HL-60 (cell line): ENCODE measurements at regions not wholly inside any gene's neighbourhood (a gene's known extent, or its start where the extent isn't known, plus 50 kb on each side); places are given as distances from the start of the nearest gene placed in this dataset.

ENCODE experiments used
- DNase-seq, 2 experiments: peaks; one replicate each; pipeline ENCODE4 v3.0.0-alpha.2; 2010 to 2020; ENCODE audit warnings: low read depth in 1 of 2, low spot score in 1 of 2
- H3K27ac ChIP-seq: fragments of 250-450 bp; sonication (Bioruptor Pico); replicated peaks from 2 replicates; pipeline ENCODE4 v1.5.1; 2020; ENCODE audit warnings: mild to moderate bottlenecking, moderate library complexity
- H3K27me3 ChIP-seq: fragments of 250-450 bp; sonication (Bioruptor Pico); 2 replicates; pipeline ENCODE4 v1.5.1; 2021; ENCODE audit warnings: mild to moderate bottlenecking, moderate library complexity; ENCODE audit not compliant: insufficient read depth, poor library complexity, severe bottlenecking
- H3K4me3 ChIP-seq: replicated peaks from 2 replicates; pipeline ENCODE4 v1.5.1; 2011; ENCODE audit warnings: mild to moderate bottlenecking, control low read depth, low read length; ENCODE audit not compliant: insufficient read depth
- GABPA ChIP-seq: IDR thresholded peaks from 2 replicates; pipeline ENCODE4 v1.6.1; 2012; ENCODE audit warnings: low read depth
- POLR2AphosphoS5 ChIP-seq: IDR thresholded peaks from 2 replicates; pipeline ENCODE4 v1.6.1; 2012; ENCODE audit warnings: low read depth
- REST ChIP-seq: IDR thresholded peaks from 2 replicates; pipeline ENCODE4 v1.6.1; 2012; ENCODE audit warnings: low read depth; ENCODE audit not compliant: insufficient replicate concordance
- SPI1 ChIP-seq: IDR thresholded peaks from 2 replicates; pipeline ENCODE4 v1.6.1; 2012; ENCODE audit warnings: low read depth, mild to moderate bottlenecking, borderline replicate concordance
- TF ChIP-seq, protein P1 (sequence below): IDR thresholded peaks from one replicate; pipeline ENCODE4 v1.5.1; 2011; ENCODE audit warnings: low read length, control low read depth, inconsistent platforms; ENCODE audit not compliant: insufficient read depth

GRCh38 chr20:17790296-17790695, 90.5 kb downstream of the BANF2 start:
- no peaks in the 10 kb centered on the region for H3K27me3 ChIP-seq
- no peak overlapping the region for H3K27ac ChIP-seq
- TF ChIP-seq POLR2AphosphoS5 (no peak), REST (no peak), SPI1 (no peak)
- TF ChIP-seq, protein P1, sequence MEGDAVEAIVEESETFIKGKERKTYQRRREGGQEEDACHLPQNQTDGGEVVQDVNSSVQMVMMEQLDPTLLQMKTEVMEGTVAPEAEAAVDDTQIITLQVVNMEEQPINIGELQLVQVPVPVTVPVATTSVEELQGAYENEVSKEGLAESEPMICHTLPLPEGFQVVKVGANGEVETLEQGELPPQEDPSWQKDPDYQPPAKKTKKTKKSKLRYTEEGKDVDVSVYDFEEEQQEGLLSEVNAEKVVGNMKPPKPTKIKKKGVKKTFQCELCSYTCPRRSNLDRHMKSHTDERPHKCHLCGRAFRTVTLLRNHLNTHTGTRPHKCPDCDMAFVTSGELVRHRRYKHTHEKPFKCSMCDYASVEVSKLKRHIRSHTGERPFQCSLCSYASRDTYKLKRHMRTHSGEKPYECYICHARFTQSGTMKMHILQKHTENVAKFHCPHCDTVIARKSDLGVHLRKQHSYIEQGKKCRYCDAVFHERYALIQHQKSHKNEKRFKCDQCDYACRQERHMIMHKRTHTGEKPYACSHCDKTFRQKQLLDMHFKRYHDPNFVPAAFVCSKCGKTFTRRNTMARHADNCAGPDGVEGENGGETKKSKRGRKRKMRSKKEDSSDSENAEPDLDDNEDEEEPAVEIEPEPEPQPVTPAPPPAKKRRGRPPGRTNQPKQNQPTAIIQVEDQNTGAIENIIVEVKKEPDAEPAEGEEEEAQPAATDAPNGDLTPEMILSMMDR, result no peak
- no peak for DNase-seq
- H3K4me3 ChIP-seq, result no peak overlapping the region

DNA sequence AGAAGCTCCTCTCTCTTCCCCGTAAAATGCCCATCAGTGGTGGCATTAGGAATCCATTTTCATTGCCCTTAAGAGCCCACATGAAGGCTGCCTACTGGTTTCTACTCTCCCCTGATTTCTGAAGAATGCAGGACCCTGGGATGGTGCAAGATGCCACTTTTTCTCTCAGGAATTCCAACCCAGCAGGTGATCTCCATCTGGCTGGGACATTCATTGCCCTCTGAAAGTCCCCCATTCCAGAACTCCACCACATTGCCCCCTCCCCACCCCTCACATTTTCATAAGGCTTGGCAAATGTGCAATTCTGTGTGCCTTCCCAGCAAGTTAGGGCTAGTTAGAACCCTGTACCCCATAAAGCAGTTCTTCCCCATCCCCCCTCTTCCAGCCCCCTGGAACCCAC, 88.0 kb downstream of the BANF2 start:
- Histone ChIP-seq H3K27me3 (no peaks in the 10 kb centered on the region), H3K4me3 (no peak overlapping the region), H3K27ac (no peak overlapping the region)
- no peak for DNase-seq
- no peak for TF ChIP-seq REST

- Histone ChIP-seq H3K27me3 (no peaks in the 10 kb centered on the region), H3K4me3 (no peak overlapping the region), H3K27ac (no peak overlapping the region)
- TF ChIP-seq POLR2AphosphoS5, result no peak
- TF ChIP-seq, protein P1, result no peak
- TF ChIP-seq REST, result no peak
- TF ChIP-seq SPI1, result no peak
- TF ChIP-seq GABPA, result no peak
- DNase-seq, result no peak
Observed at GRCh38 chr20:17786221-17786718, 86.5 kb downstream of the BANF2 start.
